Nephron (organoid): ENCODE measurements at regions not wholly inside any gene's neighbourhood (a gene's known extent, or its start where the extent isn't known, plus 50 kb on each side); places are given as distances from the start of the nearest gene placed in this dataset.

Experiments used
- H3K27ac Mint-ChIP-seq, 3 experiments: 2 replicates each; pipeline ENCODE4 v1.8.0; 2020; ENCODE audit warnings: mixed read lengths in 3 of 3, mild to moderate bottlenecking in 2 of 3, moderate library complexity in 1 of 3
- H3K27me3 Mint-ChIP-seq: 2 replicates; pipeline ENCODE4 v1.8.0; 2021; ENCODE audit warnings: low read depth, mild to moderate bottlenecking, moderate library complexity, mixed read lengths
- H3K36me3 Mint-ChIP-seq: 2 replicates; pipeline ENCODE4 v1.8.0; 2020; ENCODE audit warnings: low read depth, mixed read lengths
- H3K4me1 Mint-ChIP-seq: 2 replicates; pipeline ENCODE4 v1.8.0; 2020; ENCODE audit warnings: mixed read lengths
- H3K4me3 Mint-ChIP-seq, 3 experiments: 2 replicates each; pipeline ENCODE4 v1.8.0; 2020; ENCODE audit warnings: mild to moderate bottlenecking in 3 of 3, mixed read lengths in 3 of 3, moderate library complexity in 2 of 3
- H3K9me3 Mint-ChIP-seq: 2 replicates; pipeline ENCODE4 v1.8.0; 2020; ENCODE audit warnings: mixed read lengths
- CTCF ChIP-seq, 3 experiments: fragments of 200-600 bp; sonication (generic); IDR thresholded peaks; one replicate each; pipeline ENCODE4 v1.5.0; 2021; ENCODE audit warnings: antibody characterized with exemption in 3 of 3; ENCODE audit not compliant: unreplicated experiment in 3 of 3

GRCh38 chr13:87783366-87783765, 112.2 kb downstream of the SLITRK5 start:
- no peaks in the 10 kb centered on the region for H3K36me3 Mint-ChIP-seq
- no peaks in the 10 kb centered on the region for H3K4me1 Mint-ChIP-seq
- no peak overlapping the region for H3K4me3 Mint-ChIP-seq
- no peak for TF ChIP-seq CTCF (IDR thresholded peaks at IDR 0.05; ENCODE audit: unreplicated experiment in 3 of 3)
- no peaks in the 10 kb centered on the region for H3K27me3 Mint-ChIP-seq
- no peak overlapping the region for H3K27ac Mint-ChIP-seq
- no peaks in the 10 kb centered on the region for H3K9me3 Mint-ChIP-seq

GRCh38 chr13:87788363-87788762, 117.2 kb downstream of the SLITRK5 start:
- Mint-ChIP-seq H3K36me3 (no peaks in the 10 kb centered on the region), H3K9me3 (no peaks in the 10 kb centered on the region), H3K4me3 (no peak overlapping the region), H3K27me3 (no peaks in the 10 kb centered on the region), H3K27ac (no peak overlapping the region), H3K4me1 (no peaks in the 10 kb centered on the region)
- TF ChIP-seq CTCF (IDR thresholded peaks at IDR 0.05; ENCODE audit: unreplicated experiment in 3 of 3): no peak

GRCh38 chr13:87792878-87793277, 121.7 kb downstream of the SLITRK5 start:
- no peaks in the 10 kb centered on the region for H3K36me3 Mint-ChIP-seq
- H3K27me3 Mint-ChIP-seq: no peaks in the 10 kb centered on the region
- no peaks in the 10 kb centered on the region for H3K4me1 Mint-ChIP-seq
- H3K9me3 Mint-ChIP-seq: no peaks in the 10 kb centered on the region
- H3K4me3 Mint-ChIP-seq: no peak overlapping the region
- H3K27ac Mint-ChIP-seq: no peak overlapping the region
- TF ChIP-seq CTCF (IDR thresholded peaks at IDR 0.05; ENCODE audit: unreplicated experiment in 3 of 3): no peak

GRCh38 chr13:87798536-87798935, 127.4 kb downstream of the SLITRK5 start:
- no peaks in the 10 kb centered on the region for H3K27me3 Mint-ChIP-seq
- H3K4me1 Mint-ChIP-seq: no peaks in the 10 kb centered on the region
- H3K27ac Mint-ChIP-seq: no peak overlapping the region
- no peak overlapping the region for H3K4me3 Mint-ChIP-seq
- no peaks in the 10 kb centered on the region for H3K36me3 Mint-ChIP-seq
- H3K9me3 Mint-ChIP-seq: no peaks in the 10 kb centered on the region
- TF ChIP-seq CTCF (IDR thresholded peaks at IDR 0.05; ENCODE audit: unreplicated experiment in 3 of 3): no peak

GRCh38 chr13:87810391-87810801, 139.2 kb downstream of the SLITRK5 start:
- no peak for TF ChIP-seq CTCF (IDR thresholded peaks at IDR 0.05; ENCODE audit: unreplicated experiment in 3 of 3)
- H3K27me3 Mint-ChIP-seq: no peaks in the 10 kb centered on the region
- H3K4me3 Mint-ChIP-seq: peak overlapping the region in 2 of 3 experiments; percentile 17 to 65
- H3K27ac Mint-ChIP-seq: no peak overlapping the region
- H3K36me3 Mint-ChIP-seq: no peaks in the 10 kb centered on the region
- no peaks in the 10 kb centered on the region for H3K4me1 Mint-ChIP-seq
- H3K9me3 Mint-ChIP-seq: no peaks in the 10 kb centered on the region

- no peak for TF ChIP-seq CTCF (IDR thresholded peaks at IDR 0.05; ENCODE audit: unreplicated experiment in 3 of 3)
- Mint-ChIP-seq H3K9me3 (no peaks in the 10 kb centered on the region), H3K27me3 (no peaks in the 10 kb centered on the region), H3K4me3 (no peak overlapping the region), H3K36me3 (no peaks in the 10 kb centered on the region), H3K27ac (no peak overlapping the region), H3K4me1 (no peaks in the 10 kb centered on the region)
Observed at GRCh38 chr13:87810920-87811344, 139.8 kb downstream of the SLITRK5 start.
